OCI-LY7 (cell line): ENCODE measurements at regions not wholly inside any gene's neighbourhood (a gene's known extent, or its start where the extent isn't known, plus 50 kb on each side); places are given as distances from the start of the nearest gene placed in this dataset.
A peak's percentile ranks its signal among the peaks of the same experiment; 100 is the strongest.

Experiments used
- BruUV-seq: library from RNA; stranded (reverse); fragments of 400-500 nt; replicated peaks from 2 replicates; lab custom pipeline; 2021; lab: Mats Ljungman, UMichigan
- CTCF ChIA-PET: fragments of 300-600 bp; sonication (Branson Sonifier 250); formaldehyde crosslinking; loops from one replicate; lab custom pipeline; 2022; ENCODE audit warnings: antibody characterized with exemption; ENCODE audit not compliant: unreplicated experiment; lab: Charles Lee
- POLR2A ChIA-PET: fragments of 300-600 bp; sonication (Branson Sonifier 250); formaldehyde crosslinking; loops from one replicate; lab custom pipeline; 2022; ENCODE audit warnings: antibody characterized with exemption; lab: Charles Lee
- DNase-seq: peaks from one replicate; pipeline ENCODE4 v3.0.0-alpha.2; 2015; ENCODE audit warnings: low spot score
- H2AFZ ChIP-seq: fragments of 200-600 bp; sonication (generic), shearing (Covaris generic); 2 replicates; pipeline ENCODE4 v1.6.1; 2014; ENCODE audit warnings: mild to moderate bottlenecking, antibody characterized with exemption, low read length, moderate library complexity
- H3K27ac ChIP-seq: fragments of 200-600 bp; sonication (generic); 2 replicates; pipeline ENCODE4 v1.5.1; 2014; ENCODE audit warnings: mixed run types, low read depth, mild to moderate bottlenecking, moderate library complexity, low read length, inconsistent platforms; ENCODE audit not compliant: poor library complexity, severe bottlenecking
- H3K36me3 ChIP-seq: fragments of 200-600 bp; sonication (generic); 2 replicates; pipeline ENCODE4 v1.6.1; 2014; ENCODE audit warnings: mild to moderate bottlenecking, antibody characterized with exemption, low read length, moderate library complexity, mixed read lengths; ENCODE audit not compliant: insufficient read depth
- H3K4me1 ChIP-seq: fragments of 200-600 bp; sonication (generic); 2 replicates; pipeline ENCODE4 v1.5.1; 2014; ENCODE audit warnings: mild to moderate bottlenecking, low read length; ENCODE audit not compliant: insufficient read depth, poor library complexity, severe bottlenecking
- H3K4me2 ChIP-seq: fragments of 200-600 bp; sonication (generic); 2 replicates; pipeline ENCODE4 v1.6.1; 2014; ENCODE audit warnings: mild to moderate bottlenecking, low read length
- H3K4me3 ChIP-seq: fragments of 200-600 bp; sonication (generic); 2 replicates; pipeline ENCODE4 v1.5.1; 2014; ENCODE audit warnings: mild to moderate bottlenecking, low read depth, low read length; ENCODE audit not compliant: poor library complexity, severe bottlenecking
- H3K79me2 ChIP-seq: fragments of 200-600 bp; sonication (generic); 2 replicates; pipeline ENCODE4 v1.6.1; 2016; ENCODE audit warnings: low read depth, mild to moderate bottlenecking, low read length, moderate library complexity, mixed read lengths; ENCODE audit not compliant: insufficient read depth
- H3K9me2 ChIP-seq: fragments of 200-600 bp; sonication (generic); 2 replicates; pipeline ENCODE4 v1.6.1; 2016; ENCODE audit warnings: mild to moderate bottlenecking, low read length, mixed read lengths; ENCODE audit not compliant: insufficient read depth
- H3K9me3 ChIP-seq: fragments of 200-600 bp; sonication (generic); 2 replicates; pipeline ENCODE4 v1.6.1; 2014; ENCODE audit warnings: mild to moderate bottlenecking, mixed run types, low read length, mixed read lengths
- H4K20me1 ChIP-seq: fragments of 200-600 bp; sonication (generic); 2 replicates; pipeline ENCODE4 v1.6.1; 2014; ENCODE audit warnings: mild to moderate bottlenecking, antibody characterized with exemption, low read length, moderate library complexity, mixed read lengths; ENCODE audit not compliant: insufficient read depth
- EZH2phosphoT487 ChIP-seq: fragments of 200-600 bp; sonication (generic); IDR thresholded peaks from 2 replicates; pipeline ENCODE4 v1.6.1; 2018; ENCODE audit warnings: low read depth, borderline replicate concordance, mild to moderate bottlenecking, mixed run types, antibody characterized with exemption, low read length, moderate library complexity, mixed read lengths
- intact Hi-C: fragments of 100-400 bp; cut with micrococcal nuclease; formaldehyde crosslinking; loops from one replicate; pipeline ENCODE4 v1.10.0; 2022; ENCODE audit not compliant: unreplicated experiment
- TF ChIP-seq, protein P1 (sequence below): fragments of 200-600 bp; sonication (generic); conservative IDR thresholded peaks from 2 replicates; pipeline ENCODE4 v1.5.1; 2014; ENCODE audit warnings: mild to moderate bottlenecking, antibody characterized with exemption, low read length, moderate library complexity, mixed read lengths

DNA sequence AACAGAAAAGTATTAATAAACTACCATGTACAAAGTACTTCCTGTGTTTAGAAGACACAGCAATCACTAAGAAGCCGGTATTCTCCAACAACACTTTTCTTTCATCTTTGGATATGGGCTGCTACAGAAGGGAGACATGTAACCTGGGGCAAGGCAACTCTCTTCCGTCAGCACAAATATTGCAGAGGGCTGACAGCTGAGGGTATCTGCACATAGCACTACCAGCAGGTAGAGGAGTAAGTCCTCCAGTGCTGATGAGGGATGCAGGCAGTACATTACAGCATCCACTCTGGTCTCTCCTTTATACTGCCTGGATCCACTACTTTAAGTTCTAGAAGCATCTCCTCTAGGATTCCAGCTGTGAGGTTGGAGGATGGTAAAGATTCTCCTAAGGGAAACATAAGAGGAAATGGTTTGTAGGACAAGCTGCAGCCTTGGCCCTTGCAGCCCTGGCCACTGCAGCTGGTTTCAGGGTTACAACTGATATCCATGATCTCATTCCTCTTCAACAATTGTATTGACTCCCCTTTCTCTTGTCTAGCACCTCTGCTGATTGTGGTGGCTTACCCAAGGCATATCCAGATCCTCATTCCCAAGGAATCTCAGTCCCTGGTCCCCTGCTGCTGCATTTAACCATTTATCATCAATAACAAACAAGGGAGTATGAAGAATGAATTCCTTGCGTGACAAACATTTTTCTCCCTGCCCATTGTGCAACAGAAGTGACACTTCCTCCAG is 110.7 kb upstream of the ADGRF1 start:
- no peak for DNase-seq
- no peak overlapping the region for H3K4me3 ChIP-seq
- no peaks in the 10 kb centered on the region for H4K20me1 ChIP-seq
- no peaks in the 10 kb centered on the region for H3K4me1 ChIP-seq
- H2AFZ ChIP-seq: peak overlapping the region; percentile 29; the same call in 1 of the 2 replicates
- H3K9me2 ChIP-seq: no peaks in the 10 kb centered on the region
- no peaks in the 10 kb centered on the region for H3K36me3 ChIP-seq
- BruUV-seq: no TSS peak
- CTCF ChIA-PET: no interaction called here
- no peaks in the 10 kb centered on the region for H3K79me2 ChIP-seq
- intact Hi-C loops: no loop called here
- H3K27ac ChIP-seq: no peak overlapping the region
- POLR2A ChIA-PET: interaction anchor here (0.6 to 1.6 kb wide), 3 partner anchors 12 to 135 kb away, joined by 3 read pairs; no protein-coding TSS in a partner anchor
- TF ChIP-seq, protein P1, sequence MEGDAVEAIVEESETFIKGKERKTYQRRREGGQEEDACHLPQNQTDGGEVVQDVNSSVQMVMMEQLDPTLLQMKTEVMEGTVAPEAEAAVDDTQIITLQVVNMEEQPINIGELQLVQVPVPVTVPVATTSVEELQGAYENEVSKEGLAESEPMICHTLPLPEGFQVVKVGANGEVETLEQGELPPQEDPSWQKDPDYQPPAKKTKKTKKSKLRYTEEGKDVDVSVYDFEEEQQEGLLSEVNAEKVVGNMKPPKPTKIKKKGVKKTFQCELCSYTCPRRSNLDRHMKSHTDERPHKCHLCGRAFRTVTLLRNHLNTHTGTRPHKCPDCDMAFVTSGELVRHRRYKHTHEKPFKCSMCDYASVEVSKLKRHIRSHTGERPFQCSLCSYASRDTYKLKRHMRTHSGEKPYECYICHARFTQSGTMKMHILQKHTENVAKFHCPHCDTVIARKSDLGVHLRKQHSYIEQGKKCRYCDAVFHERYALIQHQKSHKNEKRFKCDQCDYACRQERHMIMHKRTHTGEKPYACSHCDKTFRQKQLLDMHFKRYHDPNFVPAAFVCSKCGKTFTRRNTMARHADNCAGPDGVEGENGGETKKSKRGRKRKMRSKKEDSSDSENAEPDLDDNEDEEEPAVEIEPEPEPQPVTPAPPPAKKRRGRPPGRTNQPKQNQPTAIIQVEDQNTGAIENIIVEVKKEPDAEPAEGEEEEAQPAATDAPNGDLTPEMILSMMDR: no peak
- TF ChIP-seq EZH2phosphoT487: no peak
- no peak overlapping the region for H3K4me2 ChIP-seq
- no peaks in the 10 kb centered on the region for H3K9me3 ChIP-seq

DNA sequence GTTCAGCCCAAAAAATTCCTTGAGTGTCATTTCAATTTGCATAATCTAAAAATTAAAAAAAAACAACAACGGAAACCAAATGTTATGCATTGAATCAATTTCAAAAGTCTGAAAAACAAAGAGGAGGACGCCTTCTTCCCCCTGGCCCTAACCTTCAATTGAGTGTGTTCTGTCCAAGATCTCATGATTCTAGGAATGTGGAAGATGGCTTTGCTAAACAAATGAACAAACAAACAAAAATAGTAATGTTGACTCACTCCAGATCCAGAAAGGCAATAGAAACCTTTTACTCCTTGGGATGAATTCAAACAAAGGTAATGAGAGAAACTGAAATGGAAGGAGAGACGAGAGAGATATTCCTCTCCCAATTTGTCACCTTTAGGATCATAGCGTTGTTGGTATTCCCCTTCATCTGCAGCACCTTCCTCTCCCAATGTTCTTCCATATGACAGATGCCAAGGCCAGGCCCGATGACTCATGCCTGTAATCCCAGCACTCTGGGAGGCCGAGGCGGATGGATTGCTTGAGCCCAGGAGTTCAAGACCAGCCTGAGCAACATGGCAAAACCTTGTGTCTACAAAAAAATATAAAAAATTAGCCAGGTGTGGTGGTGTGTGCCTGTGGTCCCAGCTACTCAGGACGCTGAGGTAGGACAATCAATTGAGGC is 109.2 kb upstream of the ADGRF1 start:
- Histone ChIP-seq H3K9me2 (no peaks in the 10 kb centered on the region), H3K4me3 (no peak overlapping the region), H4K20me1 (no peaks in the 10 kb centered on the region), H3K79me2 (no peaks in the 10 kb centered on the region), H3K4me1 (peaks cover 6% of the 10 kb centered on the region), H3K9me3 (no peaks in the 10 kb centered on the region), H3K36me3 (no peaks in the 10 kb centered on the region), H3K27ac (no peak overlapping the region), H2AFZ (no peak overlapping the region), H3K4me2 (no peak overlapping the region)
- intact Hi-C loops: no loop called here
- BruUV-seq: no TSS peak
- DNase-seq: no peak
- CTCF ChIA-PET: no interaction called here
- TF ChIP-seq, protein P1: no peak
- no peak for TF ChIP-seq EZH2phosphoT487
- POLR2A ChIA-PET: no interaction called here
